ENCODE measurements at regions not wholly inside any gene's neighbourhood (a gene's known extent, or its start where the extent isn't known, plus 50 kb on each side); places are given as distances from the start of the nearest gene placed in this dataset.

DNA sequence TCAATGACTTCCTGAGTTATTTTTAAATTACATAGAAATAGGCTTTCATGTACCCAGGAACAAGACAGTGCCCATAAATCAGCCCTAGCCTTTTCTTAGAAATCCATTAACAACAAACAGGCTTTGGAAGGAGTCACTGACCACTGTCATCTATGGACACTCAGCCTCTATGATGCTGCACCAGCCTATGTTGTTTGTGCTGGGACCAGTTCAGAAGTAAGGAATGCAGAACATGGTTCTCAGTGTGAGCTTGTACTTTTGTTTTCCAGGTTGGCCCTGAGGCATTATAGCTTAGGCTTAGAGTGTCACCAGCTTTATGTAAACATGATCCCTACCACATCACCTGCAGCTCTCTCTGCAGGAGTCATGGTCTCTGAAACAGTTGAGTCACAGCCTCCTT lies 335.7 kb upstream of the CDH7 start:
- TF ChIP-seq, protein P1, sequence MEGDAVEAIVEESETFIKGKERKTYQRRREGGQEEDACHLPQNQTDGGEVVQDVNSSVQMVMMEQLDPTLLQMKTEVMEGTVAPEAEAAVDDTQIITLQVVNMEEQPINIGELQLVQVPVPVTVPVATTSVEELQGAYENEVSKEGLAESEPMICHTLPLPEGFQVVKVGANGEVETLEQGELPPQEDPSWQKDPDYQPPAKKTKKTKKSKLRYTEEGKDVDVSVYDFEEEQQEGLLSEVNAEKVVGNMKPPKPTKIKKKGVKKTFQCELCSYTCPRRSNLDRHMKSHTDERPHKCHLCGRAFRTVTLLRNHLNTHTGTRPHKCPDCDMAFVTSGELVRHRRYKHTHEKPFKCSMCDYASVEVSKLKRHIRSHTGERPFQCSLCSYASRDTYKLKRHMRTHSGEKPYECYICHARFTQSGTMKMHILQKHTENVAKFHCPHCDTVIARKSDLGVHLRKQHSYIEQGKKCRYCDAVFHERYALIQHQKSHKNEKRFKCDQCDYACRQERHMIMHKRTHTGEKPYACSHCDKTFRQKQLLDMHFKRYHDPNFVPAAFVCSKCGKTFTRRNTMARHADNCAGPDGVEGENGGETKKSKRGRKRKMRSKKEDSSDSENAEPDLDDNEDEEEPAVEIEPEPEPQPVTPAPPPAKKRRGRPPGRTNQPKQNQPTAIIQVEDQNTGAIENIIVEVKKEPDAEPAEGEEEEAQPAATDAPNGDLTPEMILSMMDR (IDR thresholded peaks at IDR 0.05) = no peak
- TF ChIP-seq POLR2A (IDR thresholded peaks at IDR 0.05) = no peak

All from Peyer's patch (tissue), 4 donors.